HG02678 (cell line): ENCODE measurements at regions not wholly inside any gene's neighbourhood (a gene's known extent, or its start where the extent isn't known, plus 50 kb on each side); places are given as distances from the start of the nearest gene placed in this dataset.

ENCODE experiments used
- ATAC-seq: cut with Tn5 transposase; IDR thresholded peaks from one replicate; pipeline ENCODE4 v1.9.1; 2021; ENCODE audit warnings: mild to moderate bottlenecking, moderate library complexity; ENCODE audit not compliant: unreplicated experiment

- no peak for ATAC-seq
Measured at GRCh38 chr2:220194630-220195584, 567.5 kb downstream of the SLC4A3 start.

GRCh38 chr2:220198896-220199295, 571.5 kb downstream of the SLC4A3 start:
- no peak for ATAC-seq

- ATAC-seq, result no peak
Measured at GRCh38 chr2:220202066-220202465, 574.6 kb downstream of the SLC4A3 start.

GRCh38 chr2:220209093-220209492, 581.7 kb downstream of the SLC4A3 start:
- ATAC-seq, result no peak

- ATAC-seq, result no peak
Measured at GRCh38 chr2:220209751-220210150, 582.3 kb downstream of the SLC4A3 start.

- no peak for ATAC-seq
Measured at GRCh38 chr2:220212296-220213080, 585.1 kb downstream of the SLC4A3 start.

- ATAC-seq, result no peak
Measured at GRCh38 chr2:220215785-220216184, 588.4 kb downstream of the SLC4A3 start.

GRCh38 chr2:220219371-220219770, 591.9 kb downstream of the SLC4A3 start:
- ATAC-seq, result no peak

- ATAC-seq, result no peak
Measured at GRCh38 chr2:220220009-220220408, 592.6 kb downstream of the SLC4A3 start.

GRCh38 chr2:220221992-220222391, 594.6 kb downstream of the SLC4A3 start:
- no peak for ATAC-seq

GRCh38 chr2:220224691-220225543, 597.5 kb downstream of the SLC4A3 start:
- no peak for ATAC-seq

GRCh38 chr2:220226076-220226475, 598.6 kb downstream of the SLC4A3 start:
- ATAC-seq, result no peak

- no peak for ATAC-seq
Measured at GRCh38 chr2:220226546-220226945, 599.1 kb downstream of the SLC4A3 start.

GRCh38 chr2:220227266-220227920, 600.0 kb downstream of the SLC4A3 start:
- ATAC-seq, result no peak

- no peak for ATAC-seq
Measured at GRCh38 chr2:220228310-220229006, 601.0 kb downstream of the SLC4A3 start.

GRCh38 chr2:220240641-220241040, 613.2 kb downstream of the SLC4A3 start:
- no peak for ATAC-seq

GRCh38 chr2:220241423-220241822, 614.0 kb downstream of the SLC4A3 start:
- ATAC-seq, result no peak

GRCh38 chr2:220243571-220243970, 616.1 kb downstream of the SLC4A3 start:
- ATAC-seq, result no peak

- ATAC-seq, result no peak
Measured at GRCh38 chr2:220246386-220246785, 619.0 kb downstream of the SLC4A3 start.
